ENCODE measurements at regions not wholly inside any gene's neighbourhood (a gene's known extent, or its start where the extent isn't known, plus 50 kb on each side); places are given as distances from the start of the nearest gene placed in this dataset.
"Not testable (repeated sequence)": the region's sequence is repeated elsewhere in the genome, so short reads cannot be mapped to it uniquely, and the experiment has no call there.

DNA sequence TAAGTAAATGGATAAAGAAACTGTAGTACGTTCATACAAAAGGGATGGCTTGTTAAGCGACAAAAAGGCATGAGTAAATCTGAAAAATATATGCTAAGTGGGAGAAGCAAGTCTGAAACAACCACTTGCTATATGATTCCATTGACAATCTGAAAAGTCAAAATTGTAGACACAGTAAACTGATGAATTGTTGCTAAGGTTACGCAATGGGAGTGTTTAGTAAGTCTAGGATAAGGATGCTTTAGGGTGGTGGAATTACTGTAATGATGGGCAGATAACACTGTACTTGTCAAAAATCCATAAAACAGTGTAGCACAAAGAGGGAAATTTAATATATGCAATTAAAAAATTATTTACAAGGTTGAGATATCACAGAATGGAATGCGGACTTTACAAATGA, 984.9 kb downstream of the FSCB start:
- no peaks in the 10 kb centered on the region for H3K27me3 Mint-ChIP-seq
- H3K4me1 ChIP-seq (ENCODE audit: control insufficient read depth in 2 of 2, insufficient read depth in 2 of 2, low read length in 2 of 2): no peaks in the 10 kb centered on the region
- no peak overlapping the region for H3K4me2 ChIP-seq (replicated peaks; ENCODE audit: low read depth, low read length, poor library complexity, severe bottlenecking)
- H3K27ac ChIP-seq (ENCODE audit: low read length in 2 of 2): no peak overlapping the region
- no peaks in the 10 kb centered on the region for H3K27me3 ChIP-seq (replicated peaks in 1 of 4; ENCODE audit: control extremely low read depth in 1 of 4, control insufficient read depth in 3 of 4, insufficient read depth in 4 of 4, low read length in 3 of 4)
- H3K27ac Mint-ChIP-seq: no peak overlapping the region
- H2AFZ ChIP-seq (ENCODE audit: insufficient read depth, low read depth, low read length, poor library complexity, severe bottlenecking): no peak overlapping the region
- H3K9me3 ChIP-seq (ENCODE audit: control extremely low read depth in 1 of 3, control insufficient read depth in 2 of 3, insufficient read depth in 1 of 3, low read length in 2 of 3): peaks cover 0 to 2% (median 0%) of the 10 kb centered on the region in 3 donors
- no peaks in the 10 kb centered on the region for H3K9me3 Mint-ChIP-seq (ENCODE audit: insufficient read depth)
- no peak overlapping the region for H3K4me3 Mint-ChIP-seq
- H3K36me3 ChIP-seq (replicated peaks in 1 of 2; ENCODE audit: control extremely low read depth in 1 of 2, control insufficient read depth in 1 of 2, extremely low read depth in 1 of 2, insufficient read depth in 2 of 2, low read length in 1 of 2): no peaks in the 10 kb centered on the region
- intact Hi-C loops (cut with micrococcal nuclease): no loop called here
- ATAC-seq (ENCODE audit: low read depth): no peak
- no peaks in the 10 kb centered on the region for H3K4me1 Mint-ChIP-seq
- no peak overlapping the region for H3K9ac ChIP-seq (ENCODE audit: low read length)
- ChIA-PET POLR2A (no interaction called here), CTCF (no interaction called here)
- no CpG with 5 or more reads among the region's 4 CpGs for WGBS (ENCODE audit: insufficient coverage)
- no peaks in the 10 kb centered on the region for H4K20me1 ChIP-seq (ENCODE audit: control insufficient read depth, insufficient read depth, low read length, poor library complexity, severe bottlenecking)
- no peak overlapping the region for H3K4me3 ChIP-seq (ENCODE audit: control extremely low read depth in 1 of 5, extremely low read depth in 1 of 5, insufficient read depth in 1 of 5, low read depth in 2 of 5, low read length in 4 of 5)
- TF ChIP-seq EZH2 (IDR thresholded peaks at IDR 0.05; ENCODE audit: borderline replicate concordance, insufficient read depth, low read depth, low read length, poor library complexity, severe bottlenecking): no peak
- TF ChIP-seq, protein P1, sequence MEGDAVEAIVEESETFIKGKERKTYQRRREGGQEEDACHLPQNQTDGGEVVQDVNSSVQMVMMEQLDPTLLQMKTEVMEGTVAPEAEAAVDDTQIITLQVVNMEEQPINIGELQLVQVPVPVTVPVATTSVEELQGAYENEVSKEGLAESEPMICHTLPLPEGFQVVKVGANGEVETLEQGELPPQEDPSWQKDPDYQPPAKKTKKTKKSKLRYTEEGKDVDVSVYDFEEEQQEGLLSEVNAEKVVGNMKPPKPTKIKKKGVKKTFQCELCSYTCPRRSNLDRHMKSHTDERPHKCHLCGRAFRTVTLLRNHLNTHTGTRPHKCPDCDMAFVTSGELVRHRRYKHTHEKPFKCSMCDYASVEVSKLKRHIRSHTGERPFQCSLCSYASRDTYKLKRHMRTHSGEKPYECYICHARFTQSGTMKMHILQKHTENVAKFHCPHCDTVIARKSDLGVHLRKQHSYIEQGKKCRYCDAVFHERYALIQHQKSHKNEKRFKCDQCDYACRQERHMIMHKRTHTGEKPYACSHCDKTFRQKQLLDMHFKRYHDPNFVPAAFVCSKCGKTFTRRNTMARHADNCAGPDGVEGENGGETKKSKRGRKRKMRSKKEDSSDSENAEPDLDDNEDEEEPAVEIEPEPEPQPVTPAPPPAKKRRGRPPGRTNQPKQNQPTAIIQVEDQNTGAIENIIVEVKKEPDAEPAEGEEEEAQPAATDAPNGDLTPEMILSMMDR (IDR thresholded peaks at IDR 0.05): no peak
- no peak for DNase-seq
- no peaks in the 10 kb centered on the region for H3K79me2 ChIP-seq (ENCODE audit: control insufficient read depth, insufficient read depth, low read length)

- H3K9me3 ChIP-seq (ENCODE audit: control extremely low read depth in 1 of 3, control insufficient read depth in 2 of 3, insufficient read depth in 1 of 3, low read length in 2 of 3): no peaks in the 10 kb centered on the region
- DNase-seq (no peak), ATAC-seq (ENCODE audit: low read depth) (no peak)
- H2AFZ ChIP-seq (ENCODE audit: insufficient read depth, low read depth, low read length, poor library complexity, severe bottlenecking): no peak overlapping the region
- H3K4me3 ChIP-seq (ENCODE audit: control extremely low read depth in 1 of 5, extremely low read depth in 1 of 5, insufficient read depth in 1 of 5, low read depth in 2 of 5, low read length in 4 of 5): no peak overlapping the region
- H3K4me3 Mint-ChIP-seq: no peak overlapping the region
- no peak overlapping the region for H3K27ac Mint-ChIP-seq
- ChIA-PET POLR2A (no interaction called here), CTCF (no interaction called here)
- H3K27ac ChIP-seq (ENCODE audit: low read length in 2 of 2): no peak overlapping the region
- H3K27me3 ChIP-seq (replicated peaks in 1 of 4; ENCODE audit: control extremely low read depth in 1 of 4, control insufficient read depth in 3 of 4, insufficient read depth in 4 of 4, low read length in 3 of 4): no peaks in the 10 kb centered on the region
- TF ChIP-seq, protein P1 (IDR thresholded peaks at IDR 0.05): no peak
- TF ChIP-seq EZH2 (IDR thresholded peaks at IDR 0.05; ENCODE audit: borderline replicate concordance, insufficient read depth, low read depth, low read length, poor library complexity, severe bottlenecking): no peak
- H3K79me2 ChIP-seq (ENCODE audit: control insufficient read depth, insufficient read depth, low read length): no peaks in the 10 kb centered on the region
- H3K4me2 ChIP-seq (replicated peaks; ENCODE audit: low read depth, low read length, poor library complexity, severe bottlenecking): no peak overlapping the region
- no peaks in the 10 kb centered on the region for H3K4me1 Mint-ChIP-seq
- H3K36me3 ChIP-seq (replicated peaks in 1 of 2; ENCODE audit: control extremely low read depth in 1 of 2, control insufficient read depth in 1 of 2, extremely low read depth in 1 of 2, insufficient read depth in 2 of 2, low read length in 1 of 2): no peaks in the 10 kb centered on the region
- H3K4me1 ChIP-seq (ENCODE audit: control insufficient read depth in 2 of 2, insufficient read depth in 2 of 2, low read length in 2 of 2): no peaks in the 10 kb centered on the region
- H3K27me3 Mint-ChIP-seq: no peaks in the 10 kb centered on the region
- intact Hi-C loops (cut with micrococcal nuclease): no loop called here
- H4K20me1 ChIP-seq (ENCODE audit: control insufficient read depth, insufficient read depth, low read length, poor library complexity, severe bottlenecking): no peaks in the 10 kb centered on the region
- H3K9me3 Mint-ChIP-seq (ENCODE audit: insufficient read depth): no peaks in the 10 kb centered on the region
- H3K9ac ChIP-seq (ENCODE audit: low read length): no peak overlapping the region
Measured at GRCh38 chr14:43503508-43503907, 1003.6 kb downstream of the FSCB start.

GRCh38 chr14:43492359-43492758, 1014.7 kb downstream of the FSCB start:
- H3K9me3 Mint-ChIP-seq (ENCODE audit: insufficient read depth); H3K79me2 ChIP-seq (ENCODE audit: control insufficient read depth, insufficient read depth, low read length); intact Hi-C loops (cut with micrococcal nuclease); H3K27me3 ChIP-seq (replicated peaks in 1 of 4; ENCODE audit: control extremely low read depth in 1 of 4, control insufficient read depth in 3 of 4, insufficient read depth in 4 of 4, low read length in 3 of 4); DNase-seq; H4K20me1 ChIP-seq (ENCODE audit: control insufficient read depth, insufficient read depth, low read length, poor library complexity, severe bottlenecking); H3K4me1 Mint-ChIP-seq; H3K27ac ChIP-seq (ENCODE audit: low read length in 2 of 2); H3K4me2 ChIP-seq (replicated peaks; ENCODE audit: low read depth, low read length, poor library complexity, severe bottlenecking); H3K4me3 ChIP-seq (ENCODE audit: control extremely low read depth in 1 of 5, extremely low read depth in 1 of 5, insufficient read depth in 1 of 5, low read depth in 2 of 5, low read length in 4 of 5); H3K4me3 Mint-ChIP-seq; H3K36me3 ChIP-seq (replicated peaks in 1 of 2; ENCODE audit: control extremely low read depth in 1 of 2, control insufficient read depth in 1 of 2, extremely low read depth in 1 of 2, insufficient read depth in 2 of 2, low read length in 1 of 2); H3K9me3 ChIP-seq (ENCODE audit: control extremely low read depth in 1 of 3, control insufficient read depth in 2 of 3, insufficient read depth in 1 of 3, low read length in 2 of 3); H2AFZ ChIP-seq (ENCODE audit: insufficient read depth, low read depth, low read length, poor library complexity, severe bottlenecking); H3K9ac ChIP-seq (ENCODE audit: low read length); CTCF ChIA-PET; H3K27ac Mint-ChIP-seq; H3K27me3 Mint-ChIP-seq; POLR2A ChIA-PET; H3K4me1 ChIP-seq (ENCODE audit: control insufficient read depth in 2 of 2, insufficient read depth in 2 of 2, low read length in 2 of 2); ATAC-seq (ENCODE audit: low read depth): not testable (repeated sequence)
- WGBS (ENCODE audit: insufficient coverage): no CpG with 5 or more reads among the region's 13 CpGs

Data from B cell (primary cell).